IPS-NIHi11 (cell line): ENCODE measurements at regions not wholly inside any gene's neighbourhood (a gene's known extent, or its start where the extent isn't known, plus 50 kb on each side); places are given as distances from the start of the nearest gene placed in this dataset.

Source experiments
- DNase-seq: peaks from one replicate; pipeline ENCODE4 v3.0.0; 2012; ENCODE audit warnings: mixed read lengths, low spot score

DNA sequence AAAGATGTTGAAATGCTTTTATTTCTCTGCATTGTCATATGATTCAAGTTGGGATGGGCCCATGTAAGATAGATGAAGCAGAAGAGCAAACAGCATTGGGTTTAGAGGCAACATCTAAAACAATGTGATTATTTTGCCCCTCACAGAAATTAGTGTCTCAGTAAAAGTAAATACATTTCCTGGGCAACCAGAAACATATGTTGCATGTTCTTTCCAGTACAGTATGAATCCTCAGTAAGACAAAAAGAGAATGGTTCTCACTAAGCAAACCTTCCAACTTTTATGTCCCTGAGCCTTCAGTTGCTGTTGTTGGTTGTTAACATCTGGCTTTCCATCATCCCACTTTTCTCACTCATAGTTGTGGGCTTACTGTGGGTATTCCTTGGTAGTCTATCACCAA lies 222.5 kb upstream of the PRPS1L1 start:
- DNase-seq, result no peak

GRCh38 chr7:18257711-18258110 lies 230.1 kb upstream of the PRPS1L1 start:
- DNase-seq, result no peak

DNA sequence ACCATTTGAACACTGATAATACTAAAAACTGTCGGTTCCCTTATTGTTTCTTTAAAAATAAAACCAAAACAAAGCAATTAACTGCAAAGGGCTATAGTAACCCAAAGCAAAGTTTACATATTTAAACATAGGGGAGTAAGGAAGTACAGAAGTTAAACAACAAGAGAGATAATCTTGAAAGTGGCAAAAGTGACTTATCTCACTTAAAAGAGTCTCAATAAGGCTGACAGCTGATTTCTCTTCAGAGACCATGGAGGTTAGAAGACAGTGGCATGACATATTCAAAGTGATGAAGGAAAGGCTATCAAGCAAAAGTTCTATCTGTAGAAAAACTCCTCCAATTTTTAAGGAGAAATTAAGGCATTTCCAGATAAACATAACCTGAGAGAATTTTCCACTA lies 233.5 kb upstream of the HDAC9 start:
- no peak for DNase-seq

GRCh38 chr7:18265611-18266281 lies 229.8 kb upstream of the HDAC9 start:
- DNase-seq, result no peak

- no peak for DNase-seq
Observed at GRCh38 chr7:18268571-18268970, 227.0 kb upstream of the HDAC9 start.

DNA sequence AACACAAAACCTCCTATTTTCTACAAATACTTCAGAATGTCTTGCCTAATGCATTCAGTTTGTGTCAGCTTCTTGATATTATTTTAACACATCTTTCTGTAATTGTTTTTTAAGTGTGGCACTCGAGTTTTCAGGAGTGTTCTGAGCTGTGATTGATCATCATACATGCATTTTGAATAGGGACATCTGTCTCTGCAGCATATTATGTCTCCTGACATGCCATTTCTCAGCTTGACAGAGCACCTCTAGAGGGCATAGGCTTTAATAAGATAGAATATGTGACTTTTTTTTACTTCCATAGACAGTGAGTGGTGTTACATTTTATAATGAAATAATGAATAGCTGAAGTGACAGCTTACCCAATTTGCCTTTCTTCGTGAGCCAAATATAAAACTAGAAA lies 219.2 kb upstream of the HDAC9 start:
- no peak for DNase-seq

GRCh38 chr7:18278316-18278715 lies 217.2 kb upstream of the HDAC9 start:
- DNase-seq, result no peak

DNA sequence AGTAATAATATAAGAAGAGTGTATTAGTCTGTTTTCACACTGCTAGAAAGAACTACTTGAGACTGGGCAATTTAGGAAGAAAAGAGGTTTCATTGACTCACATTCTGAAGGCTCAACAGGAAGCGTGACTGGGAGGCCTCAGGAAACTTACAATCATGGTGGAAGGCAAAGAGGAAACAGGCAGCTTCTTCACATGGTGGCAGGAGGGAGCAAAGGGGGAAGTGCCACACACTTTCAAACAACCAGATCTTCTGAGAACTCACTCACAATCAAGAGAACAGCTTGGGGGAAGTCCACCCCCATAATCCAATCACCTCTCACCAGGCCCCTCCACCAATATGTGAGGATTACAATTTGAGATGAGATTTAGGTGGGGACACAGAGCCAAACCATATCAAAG lies 212.5 kb upstream of the HDAC9 start:
- no peak for DNase-seq

GRCh38 chr7:18287482-18287881 lies 208.1 kb upstream of the HDAC9 start:
- DNase-seq, result no peak

GRCh38 chr7:18288322-18289037 lies 207.1 kb upstream of the HDAC9 start:
- DNase-seq, result no peak

GRCh38 chr7:18289788-18290187 lies 205.8 kb upstream of the HDAC9 start:
- no peak for DNase-seq

DNA sequence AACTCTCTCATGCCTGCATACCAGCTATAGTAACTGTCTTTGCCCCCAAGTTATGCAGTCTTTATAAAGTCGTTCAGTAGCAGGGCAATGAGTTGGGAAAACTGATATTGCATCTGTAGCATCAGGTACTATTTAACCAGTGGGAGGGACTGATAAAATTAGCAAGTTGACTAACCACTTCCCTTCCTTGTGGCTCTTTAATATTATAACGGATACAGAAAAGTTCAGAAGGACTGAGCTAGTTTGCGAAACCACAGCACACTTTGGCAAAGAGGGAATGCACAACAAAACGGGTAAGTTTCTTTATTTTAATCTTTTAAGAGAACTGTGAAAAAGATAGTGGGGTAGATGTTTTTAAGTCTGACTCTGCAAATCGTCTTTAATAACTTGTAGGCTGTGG lies 205.3 kb upstream of the HDAC9 start:
- no peak for DNase-seq

DNA sequence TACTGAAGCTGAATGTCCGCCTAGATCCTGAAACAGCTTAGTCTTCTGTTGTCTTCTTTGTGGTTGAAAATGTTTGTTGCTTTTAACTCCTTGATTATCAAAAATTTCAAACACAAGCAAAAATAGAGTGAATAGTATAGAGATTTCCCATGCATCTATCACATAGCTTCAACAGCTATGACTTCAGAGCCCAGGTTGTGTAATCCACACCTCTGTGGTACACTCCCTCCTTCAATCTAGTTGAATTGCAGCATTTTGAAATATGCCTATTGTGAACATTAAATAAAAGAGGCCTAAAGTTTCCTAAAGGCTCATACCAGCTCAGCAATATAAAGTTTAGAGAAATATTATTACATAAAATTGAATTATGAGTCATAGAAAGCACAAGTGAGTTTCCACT lies 204.7 kb upstream of the HDAC9 start:
- DNase-seq, result no peak

DNA sequence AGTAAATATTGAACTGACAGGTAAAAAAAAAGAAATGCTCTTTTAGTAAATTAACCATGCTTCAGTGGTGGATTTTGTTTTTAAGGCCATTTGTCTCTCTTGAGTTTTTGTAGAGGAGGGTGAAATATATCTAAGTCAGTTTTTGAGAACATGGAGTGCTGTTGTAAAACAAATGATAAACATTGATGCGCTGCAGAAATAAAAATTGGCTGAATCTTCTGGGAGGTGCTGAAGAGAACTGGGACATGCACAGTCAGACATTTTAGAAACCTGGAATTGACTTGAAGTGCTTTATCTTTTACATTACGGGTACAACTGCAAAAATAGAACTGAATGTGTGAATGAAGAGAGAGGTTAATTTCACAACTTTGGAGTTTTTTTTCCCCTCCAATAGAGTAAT lies 203.0 kb upstream of the HDAC9 start:
- DNase-seq, result no peak

DNA sequence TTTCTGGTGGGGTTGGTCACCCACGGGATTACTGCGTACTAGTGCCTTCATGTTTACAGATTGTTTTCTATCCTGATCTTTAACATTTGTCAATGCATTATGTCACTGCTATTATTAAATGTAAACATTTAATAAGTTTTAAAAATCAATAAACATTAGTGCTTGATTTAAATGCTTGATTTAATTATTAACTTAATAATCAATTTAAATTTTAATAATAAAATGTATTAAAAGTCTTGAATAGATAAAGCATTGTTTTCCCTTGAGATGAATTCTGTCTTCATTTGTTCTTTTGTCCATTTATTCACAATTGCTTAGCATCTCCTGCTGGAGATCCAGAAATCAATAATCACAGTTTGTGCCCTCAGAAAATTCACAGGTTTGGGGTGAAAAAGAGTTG lies 201.8 kb upstream of the HDAC9 start:
- DNase-seq, result no peak

GRCh38 chr7:18294411-18294810 lies 201.1 kb upstream of the HDAC9 start:
- DNase-seq, result no peak

GRCh38 chr7:18295781-18296423 lies 199.6 kb upstream of the HDAC9 start:
- DNase-seq, result no peak

DNA sequence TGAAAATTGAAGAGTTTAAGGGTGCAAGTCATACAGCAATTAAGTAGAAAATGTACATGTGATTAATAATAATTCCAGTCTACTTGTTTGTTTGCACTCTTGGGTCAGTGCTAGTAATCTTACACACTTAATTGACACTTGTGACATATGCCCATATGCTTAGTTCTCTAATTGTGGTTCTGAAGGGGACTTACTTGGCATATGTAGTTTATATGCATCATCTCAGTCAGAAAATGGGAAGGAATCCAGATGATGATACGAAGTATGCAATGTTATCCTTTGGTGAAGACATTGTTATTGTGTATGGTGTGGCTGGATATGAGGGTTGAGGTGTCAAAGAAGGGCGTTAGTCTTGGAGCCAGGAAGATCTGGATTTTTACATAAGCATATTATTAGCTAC lies 193.5 kb upstream of the HDAC9 start:
- no peak for DNase-seq

- no peak for DNase-seq
Observed at GRCh38 chr7:18305866-18306265, 189.7 kb upstream of the HDAC9 start.

DNA sequence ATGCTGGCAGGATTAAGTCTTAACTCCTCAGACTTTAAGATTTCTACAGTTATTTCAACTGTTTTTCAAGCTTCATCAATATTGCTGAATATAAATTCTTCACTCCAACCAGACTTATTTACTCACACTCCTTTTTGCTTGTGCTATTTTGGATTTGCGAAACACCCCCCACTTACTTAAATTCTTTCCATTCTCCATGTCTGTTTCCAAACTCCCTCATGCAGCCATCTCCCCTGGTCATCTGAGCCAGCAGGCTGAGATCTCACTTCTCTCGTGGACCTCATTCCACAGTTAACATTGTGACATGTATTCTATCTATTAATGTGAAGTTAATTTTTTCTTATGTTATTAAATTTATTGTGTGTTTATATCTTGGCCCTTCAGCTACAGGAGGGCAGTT lies 188.9 kb upstream of the HDAC9 start:
- DNase-seq, result no peak

DNA sequence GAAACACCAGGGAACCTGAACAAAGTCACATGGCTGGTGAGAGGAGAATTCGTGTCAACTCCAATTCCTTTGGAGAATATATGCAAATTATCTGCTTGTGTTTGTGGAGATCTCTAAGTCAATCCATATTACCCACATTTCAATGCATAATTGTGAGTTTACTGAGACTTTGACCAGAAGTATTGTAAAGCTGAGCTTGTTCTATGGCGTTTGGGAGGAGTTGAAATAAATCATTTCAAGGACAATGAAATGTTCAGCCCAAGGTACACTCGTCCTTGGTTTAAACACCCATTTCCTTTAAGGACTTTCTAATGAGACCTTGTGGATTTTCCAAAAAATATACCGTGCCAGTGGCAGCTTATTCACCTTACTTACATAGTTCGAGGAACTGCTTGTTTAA lies 186.6 kb upstream of the HDAC9 start:
- DNase-seq, result no peak

DNA sequence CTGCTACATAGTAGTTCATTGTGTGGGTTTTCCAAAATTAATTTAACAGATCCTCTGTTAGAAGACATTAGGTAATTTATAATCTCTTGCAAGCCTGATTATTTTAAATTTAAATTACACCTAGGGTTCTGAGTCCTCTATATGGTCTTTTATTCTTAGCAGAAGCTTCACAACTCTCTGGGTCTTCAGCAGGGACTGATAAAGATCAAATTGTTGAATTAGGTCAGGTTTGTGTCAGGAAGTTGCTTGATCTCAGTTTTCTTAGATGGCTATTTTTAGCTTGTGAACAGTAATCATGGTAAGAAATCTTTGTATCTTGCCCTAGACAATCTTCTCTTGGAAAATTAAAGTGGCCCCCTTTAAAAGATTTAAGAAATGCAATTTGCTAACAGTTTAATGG lies 183.1 kb upstream of the HDAC9 start:
- DNase-seq, result no peak

- DNase-seq, result no peak
Observed at GRCh38 chr7:18313965-18314364, 181.6 kb upstream of the HDAC9 start.

DNA sequence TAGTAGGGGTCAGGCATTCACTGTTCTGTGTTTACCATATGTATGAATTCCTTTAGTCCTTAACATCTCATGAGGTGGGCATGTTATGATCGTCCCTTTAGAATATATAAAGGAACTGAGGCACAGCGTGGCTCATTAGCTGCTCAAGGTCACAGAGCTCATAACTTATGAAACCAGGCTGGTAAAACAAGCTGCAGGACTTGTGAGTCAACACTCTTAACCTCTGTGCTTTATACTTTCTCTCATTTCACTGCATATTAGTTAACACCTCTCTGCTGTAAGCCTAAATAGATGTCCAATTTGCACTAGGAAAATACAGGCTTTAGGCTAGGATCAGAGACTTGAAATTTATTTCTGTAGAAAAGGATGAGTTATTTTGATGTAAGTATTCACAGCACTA lies 180.3 kb upstream of the HDAC9 start:
- no peak for DNase-seq
